C4-2B (cell line): ENCODE measurements at regions not wholly inside any gene's neighbourhood (a gene's known extent, or its start where the extent isn't known, plus 50 kb on each side); places are given as distances from the start of the nearest gene placed in this dataset.

ENCODE experiments used
- H3K27ac ChIP-seq: fragments of 450-650 bp; 2 replicates; pipeline ENCODE4 v1.5.1; 2017
- CTCF ChIP-seq: fragments of 450-650 bp; conservative IDR thresholded peaks from 2 replicates; pipeline ENCODE4 v1.5.1; 2017; ENCODE audit warnings: mild to moderate bottlenecking
- ZFX ChIP-seq: fragments of 450-650 bp; IDR thresholded peaks from 2 replicates; pipeline ENCODE4 v1.6.1; 2017

DNA sequence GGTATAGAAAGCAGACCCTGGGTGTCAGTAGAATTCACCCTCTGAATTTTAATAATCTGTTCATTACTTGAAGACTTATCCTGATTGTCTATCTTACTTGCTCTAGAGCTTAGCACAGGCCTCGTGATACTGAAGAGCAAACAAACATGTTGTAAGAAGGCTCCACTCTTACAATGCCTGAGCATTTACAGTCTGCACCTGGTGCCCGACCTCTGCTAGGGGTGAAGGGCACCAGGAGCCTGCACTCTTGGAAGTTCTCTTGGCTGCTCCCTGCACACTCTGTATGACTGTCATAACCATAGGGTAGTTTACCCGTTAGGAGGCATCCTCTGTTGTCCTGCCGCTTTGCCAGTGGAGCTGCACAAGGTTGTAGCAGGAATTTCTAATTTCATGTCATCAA lies 91.3 kb upstream of the NPY start:
- TF ChIP-seq ZFX (no peak), CTCF (no peak)
- no peak overlapping the region for H3K27ac ChIP-seq

GRCh38 chr7:24197852-24198251 lies 86.1 kb upstream of the NPY start:
- TF ChIP-seq CTCF: no peak
- no peak for TF ChIP-seq ZFX

GRCh38 chr7:24199978-24200377 lies 84.0 kb upstream of the NPY start:
- H3K27ac ChIP-seq: no peak overlapping the region
- TF ChIP-seq ZFX (no peak), CTCF (no peak)

More at GRCh38 chr7:24197852-24198251, 86.1 kb upstream of the NPY start:
- H3K27ac ChIP-seq: no peak overlapping the region

DNA sequence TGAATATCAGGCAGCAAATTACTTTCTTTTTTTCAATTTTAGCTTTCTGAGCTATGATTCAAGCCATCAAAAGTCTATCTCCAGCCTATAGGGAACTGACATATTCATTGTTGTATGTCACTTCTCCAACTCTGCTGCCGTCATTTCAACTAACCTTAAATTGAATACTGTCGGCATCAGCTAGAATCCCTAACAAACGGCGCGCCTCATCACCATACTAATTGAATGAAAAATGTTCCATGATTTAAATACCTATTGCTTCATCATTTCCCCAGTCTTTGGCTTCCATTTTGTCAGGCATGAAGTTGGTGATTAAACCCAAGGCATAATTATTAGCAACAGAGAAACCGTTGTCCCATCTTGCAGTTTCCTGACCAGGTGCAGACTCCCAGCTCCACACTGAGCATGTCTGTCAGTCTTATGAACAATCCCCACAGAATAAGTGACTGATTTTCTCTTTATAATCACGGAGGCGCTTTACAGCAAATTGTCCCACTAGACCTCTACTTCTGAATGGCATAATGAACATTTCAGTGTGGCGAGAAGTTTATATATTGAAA lies 83.5 kb upstream of the NPY start:
- no peak overlapping the region for H3K27ac ChIP-seq

DNA sequence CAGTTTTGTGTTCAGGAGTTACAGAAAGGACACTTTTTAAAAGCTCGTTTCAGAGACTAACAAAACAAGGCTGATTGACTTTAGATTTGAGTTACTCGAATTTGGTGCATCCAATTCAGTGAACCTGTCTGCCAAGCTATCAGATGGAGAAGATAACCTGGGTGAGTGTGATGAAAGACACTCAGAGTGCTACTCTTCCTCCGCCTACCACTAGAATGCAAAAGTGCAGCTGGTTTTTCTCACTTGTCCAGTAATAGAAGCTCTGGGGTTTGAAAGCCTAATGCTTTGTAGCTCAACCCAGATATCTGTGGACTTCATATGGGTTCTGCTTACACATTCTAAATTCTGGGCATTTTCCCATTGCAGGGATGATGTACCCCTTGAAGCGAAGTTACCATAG lies 82.8 kb upstream of the NPY start:
- H3K27ac ChIP-seq: no peak overlapping the region
- TF ChIP-seq ZFX (no peak), CTCF (no peak)

More for the DNA sequence above, 83.5 kb upstream of the NPY start:
- TF ChIP-seq ZFX (no peak), CTCF (no peak)

DNA sequence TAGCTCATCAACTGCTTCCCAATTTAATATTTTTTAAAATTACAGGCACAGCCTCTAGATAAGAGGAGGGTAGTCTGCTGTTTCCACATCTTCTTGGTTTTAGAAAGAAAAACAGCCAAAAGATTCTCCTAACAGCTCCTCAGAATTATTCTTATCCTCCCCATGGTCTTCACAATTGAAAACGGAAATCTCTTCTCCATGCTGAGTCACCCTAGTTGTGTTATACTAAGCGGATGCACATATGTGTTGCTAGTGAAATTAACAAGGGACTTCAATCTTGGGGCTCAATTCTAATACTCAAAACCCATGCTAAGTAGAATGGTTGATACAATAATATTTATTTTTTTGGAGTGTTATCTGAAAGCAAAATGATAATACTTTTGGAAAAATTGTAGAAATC lies 71.9 kb upstream of the NPY start:
- TF ChIP-seq CTCF (no peak), ZFX (no peak)

GRCh38 chr7:24213311-24213710 lies 70.7 kb upstream of the NPY start:
- TF ChIP-seq ZFX (no peak), CTCF (no peak)
- H3K27ac ChIP-seq: no peak overlapping the region

More for the DNA sequence above, 71.9 kb upstream of the NPY start:
- H3K27ac ChIP-seq: no peak overlapping the region
